Aorta (tissue), 5 donors: ENCODE measurements at regions not wholly inside any gene's neighbourhood (a gene's known extent, or its start where the extent isn't known, plus 50 kb on each side); places are given as distances from the start of the nearest gene placed in this dataset.
"Not testable (repeated sequence)": the region's sequence is repeated elsewhere in the genome, so short reads cannot be mapped to it uniquely, and the experiment has no call there.

Source experiments
- ATAC-seq: fragments of 200-7000 bp; cut with Tn5 transposase; one replicate; pipeline ENCODE4 v1.9.1; 2022; ENCODE audit warnings: moderate library complexity; ENCODE audit not compliant: low FRiP score
- DNase-seq, 2 donors: peaks; one replicate each; pipeline ENCODE4 v3.0.0-alpha.2; 2020
- H3K27ac ChIP-seq, 2 donors: one replicate each; pipeline ENCODE4 v1.5.1; 2013; ENCODE audit warnings: low read length in 2 of 2, mild to moderate bottlenecking in 2 of 2, moderate library complexity in 2 of 2, control low read depth in 1 of 2, inconsistent platforms in 1 of 2, low read depth in 1 of 2
- H3K27me3 ChIP-seq, 2 donors: one replicate each; pipeline ENCODE4 v1.6.1; 2013; ENCODE audit warnings: control low read depth in 1 of 2, low read length in 1 of 2, mild to moderate bottlenecking in 1 of 2, moderate library complexity in 1 of 2; ENCODE audit not compliant: insufficient read depth in 2 of 2, control insufficient read depth in 1 of 2
- H3K36me3 ChIP-seq, 2 donors: one replicate each; pipeline ENCODE4 v1.6.1; 2013; ENCODE audit warnings: control low read depth in 1 of 2, low read length in 1 of 2, mild to moderate bottlenecking in 1 of 2; ENCODE audit not compliant: insufficient read depth in 2 of 2, control insufficient read depth in 1 of 2
- H3K4me1 ChIP-seq, 2 donors: one replicate each; pipeline ENCODE4 v1.6.1; 2013; ENCODE audit warnings: low read length in 2 of 2, control low read depth in 1 of 2, mild to moderate bottlenecking in 1 of 2, moderate library complexity in 1 of 2; ENCODE audit not compliant: insufficient read depth in 2 of 2, control insufficient read depth in 1 of 2
- H3K4me3 ChIP-seq, 2 donors: one replicate each; pipeline ENCODE4 v1.5.1; 2013; ENCODE audit warnings: low read length in 2 of 2, control low read depth in 1 of 2, mild to moderate bottlenecking in 1 of 2
- H3K9me3 ChIP-seq: one replicate; pipeline ENCODE4 v1.6.1; 2013; ENCODE audit warnings: mild to moderate bottlenecking, low read length; ENCODE audit not compliant: control insufficient read depth
- WGBS, 2 donors: extraction: QIAGEN DNeasy Blood & Tissue Kit; methylation state at CpG; one replicate each; pipeline ENCODE4 v1.1.7; 2013; 5-methylcytosine and 5-hydroxymethylcytosine counted together
- intact Hi-C, 2 donors: fragments of 100-400 bp; cut with DNase I; formaldehyde crosslinking; loops; one replicate each; pipeline versions ENCODE4 v1.14.2 to v1.15.0; 2022
- donor health status: healthy with polysubstance abuse.
- donor health status: Bipolar disorder and iron deficiency.
- donor health status: DM: no; HTN: no; CAD: no.
- donor health status: DM: no; HTN: no; CAD: no.
- donor health status: DM: yes; HTN: yes; CAD: no.

GRCh38 chr18:55897091-55897689, 309.2 kb upstream of the TCF4 start:
- Histone ChIP-seq H3K4me1 (no peaks in the 10 kb centered on the region), H3K9me3 (no peaks in the 10 kb centered on the region), H3K27me3 (no peaks in the 10 kb centered on the region), H3K27ac (no peak overlapping the region), H3K36me3 (no peaks in the 10 kb centered on the region), H3K4me3 (no peak overlapping the region)
- intact Hi-C loops: no loop called here
- no peak for DNase-seq
- no peak for ATAC-seq
- WGBS, 2 donors: 94 to 95% methylated on average over 3 of the region's 3 CpGs

GRCh38 chr18:55893948-55894347, 306.0 kb upstream of the TCF4 start:
- intact Hi-C loops: no loop called here
- Histone ChIP-seq H3K9me3 (no peaks in the 10 kb centered on the region), H3K27ac (no peak overlapping the region), H3K4me3 (no peak overlapping the region), H3K27me3 (no peaks in the 10 kb centered on the region), H3K36me3 (no peaks in the 10 kb centered on the region), H3K4me1 (no peaks in the 10 kb centered on the region)
- DNase-seq (no peak), ATAC-seq (no peak)
- 92 to 94% methylated on average over 5 of the region's 5 CpGs for WGBS, 2 donors

- 92% methylated on average over 27 to 28 of the region's 28 CpGs for WGBS, 2 donors
- H3K4me3 ChIP-seq, DNase-seq, H3K27ac ChIP-seq, ATAC-seq, H3K4me1 ChIP-seq, H3K36me3 ChIP-seq, intact Hi-C loops, H3K9me3 ChIP-seq, H3K27me3 ChIP-seq: not testable (repeated sequence)
Measured at GRCh38 chr18:55892862-55893813, 305.1 kb upstream of the TCF4 start.

GRCh38 chr18:55886886-55887285, 298.9 kb upstream of the TCF4 start:
- ATAC-seq (no peak), DNase-seq (no peak)
- Histone ChIP-seq H3K4me1 (no peaks in the 10 kb centered on the region), H3K27me3 (no peaks in the 10 kb centered on the region), H3K4me3 (no peak overlapping the region), H3K36me3 (no peaks in the 10 kb centered on the region), H3K9me3 (no peaks in the 10 kb centered on the region), H3K27ac (no peak overlapping the region)
- intact Hi-C loops: no loop called here
- WGBS, 2 donors: 90 to 91% methylated on average over 4 of the region's 4 CpGs

GRCh38 chr18:55884498-55884897, 296.5 kb upstream of the TCF4 start:
- no peak overlapping the region for H3K27ac ChIP-seq
- no peaks in the 10 kb centered on the region for H3K36me3 ChIP-seq
- H3K4me3 ChIP-seq: no peak overlapping the region
- no peaks in the 10 kb centered on the region for H3K4me1 ChIP-seq
- H3K27me3 ChIP-seq: no peaks in the 10 kb centered on the region
- no peak for DNase-seq
- intact Hi-C loops: no loop called here
- ATAC-seq: no peak
- 63 to 65% methylated on average over 2 of the region's 2 CpGs for WGBS, 2 donors
- no peaks in the 10 kb centered on the region for H3K9me3 ChIP-seq

- 96% methylated on average over 8 of the region's 8 CpGs for WGBS, 2 donors
- ATAC-seq (no peak), DNase-seq (no peak)
- Histone ChIP-seq H3K4me1 (no peaks in the 10 kb centered on the region), H3K4me3 (no peak overlapping the region), H3K36me3 (no peaks in the 10 kb centered on the region), H3K9me3 (no peaks in the 10 kb centered on the region), H3K27ac (no peak overlapping the region), H3K27me3 (no peaks in the 10 kb centered on the region)
- intact Hi-C loops: no loop called here
Measured at GRCh38 chr18:55880617-55881016, 292.6 kb upstream of the TCF4 start.

- Histone ChIP-seq H3K36me3 (no peaks in the 10 kb centered on the region), H3K4me3 (no peak overlapping the region), H3K4me1 (no peaks in the 10 kb centered on the region), H3K9me3 (no peaks in the 10 kb centered on the region), H3K27me3 (no peaks in the 10 kb centered on the region), H3K27ac (no peak overlapping the region)
- DNase-seq (no peak), ATAC-seq (no peak)
- intact Hi-C loops: no loop called here
- WGBS, 2 donors: 16 to 23% methylated on average over 2 of the region's 2 CpGs
Measured at GRCh38 chr18:55879331-55879730, 291.3 kb upstream of the TCF4 start.

- intact Hi-C loops: no loop called here
- ATAC-seq (no peak), DNase-seq (no peak)
- no peak overlapping the region for H3K27ac ChIP-seq
- no peaks in the 10 kb centered on the region for H3K36me3 ChIP-seq
- no peak overlapping the region for H3K4me3 ChIP-seq
- no peaks in the 10 kb centered on the region for H3K9me3 ChIP-seq
- no peaks in the 10 kb centered on the region for H3K4me1 ChIP-seq
- no peaks in the 10 kb centered on the region for H3K27me3 ChIP-seq
- 88 to 100% methylated on average over 1 of the region's 1 CpG for WGBS, 2 donors
Measured at GRCh38 chr18:55878224-55878623, 290.2 kb upstream of the TCF4 start.

- ATAC-seq (no peak), DNase-seq (no peak)
- intact Hi-C loops: no loop called here
- Histone ChIP-seq H3K27me3 (no peaks in the 10 kb centered on the region), H3K27ac (no peak overlapping the region), H3K4me3 (no peak overlapping the region), H3K36me3 (no peaks in the 10 kb centered on the region), H3K9me3 (no peaks in the 10 kb centered on the region), H3K4me1 (no peaks in the 10 kb centered on the region)
- WGBS, 2 donors: 96 to 100% methylated on average over 1 of the region's 1 CpG
Measured at GRCh38 chr18:55877321-55877720, 289.3 kb upstream of the TCF4 start.
